ENCODE measurements at regions not wholly inside any gene's neighbourhood (a gene's known extent, or its start where the extent isn't known, plus 50 kb on each side); places are given as distances from the start of the nearest gene placed in this dataset.

- Mint-ChIP-seq H3K27me3 (ENCODE audit: insufficient read depth, unreplicated experiment) (no peaks in the 10 kb centered on the region), H3K4me1 (ENCODE audit: insufficient read depth, unreplicated experiment) (no peaks in the 10 kb centered on the region), H3K36me3 (ENCODE audit: insufficient read depth, unreplicated experiment) (no peaks in the 10 kb centered on the region), H3K27ac (ENCODE audit: low read depth, unreplicated experiment) (no peak overlapping the region), H3K9me3 (ENCODE audit: unreplicated experiment) (peaks cover 6% of the 10 kb centered on the region), H3K4me3 (ENCODE audit: unreplicated experiment) (no peak overlapping the region)
- BruUV-seq (replicated peaks), result no TSS peak
- CTCF ChIA-PET, result interaction anchor here (0.6 kb wide), 1 partner anchor 67 kb away, joined by 4 read pairs; no protein-coding TSS in a partner anchor
- DNase-seq (ENCODE audit: unreplicated experiment), result no peak
- intact Hi-C loops (cut with micrococcal nuclease), result no loop called here
- TF ChIP-seq CTCF (IDR thresholded peaks at IDR 0.05; ENCODE audit: unreplicated experiment), result no peak
- POLR2A ChIA-PET, result no interaction called here
Measured at GRCh38 chrX:122790376-122791095, 393.5 kb upstream of the GRIA3 start.

GRCh38 chrX:122813876-122814275 is 370.2 kb upstream of the GRIA3 start:
- intact Hi-C loops (cut with micrococcal nuclease), result no loop called here
- ChIA-PET CTCF (no interaction called here), POLR2A (no interaction called here)
- H3K4me1 Mint-ChIP-seq (ENCODE audit: insufficient read depth, unreplicated experiment), result no peaks in the 10 kb centered on the region
- BruUV-seq (replicated peaks), result no TSS peak
- TF ChIP-seq CTCF (IDR thresholded peaks at IDR 0.05; ENCODE audit: unreplicated experiment), result no peak
- DNase-seq (ENCODE audit: unreplicated experiment), result no peak
- H3K36me3 Mint-ChIP-seq (ENCODE audit: insufficient read depth, unreplicated experiment), result no peaks in the 10 kb centered on the region
- H3K27me3 Mint-ChIP-seq (ENCODE audit: insufficient read depth, unreplicated experiment), result no peaks in the 10 kb centered on the region
- no peak overlapping the region for H3K4me3 Mint-ChIP-seq (ENCODE audit: unreplicated experiment)
- no peak overlapping the region for H3K27ac Mint-ChIP-seq (ENCODE audit: low read depth, unreplicated experiment)
- peaks cover 10% of the 10 kb centered on the region for H3K9me3 Mint-ChIP-seq (ENCODE audit: unreplicated experiment)

- ChIA-PET CTCF (no interaction called here), POLR2A (no interaction called here)
- H3K27ac Mint-ChIP-seq (ENCODE audit: low read depth, unreplicated experiment), result no peak overlapping the region
- TF ChIP-seq CTCF (IDR thresholded peaks at IDR 0.05; ENCODE audit: unreplicated experiment), result no peak
- H3K27me3 Mint-ChIP-seq (ENCODE audit: insufficient read depth, unreplicated experiment), result no peaks in the 10 kb centered on the region
- no TSS peak for BruUV-seq (replicated peaks)
- DNase-seq (ENCODE audit: unreplicated experiment), result no peak
- H3K4me3 Mint-ChIP-seq (ENCODE audit: unreplicated experiment), result no peak overlapping the region
- no peaks in the 10 kb centered on the region for H3K4me1 Mint-ChIP-seq (ENCODE audit: insufficient read depth, unreplicated experiment)
- peaks cover 21% of the 10 kb centered on the region for H3K9me3 Mint-ChIP-seq (ENCODE audit: unreplicated experiment)
- intact Hi-C loops (cut with micrococcal nuclease), result no loop called here
- H3K36me3 Mint-ChIP-seq (ENCODE audit: insufficient read depth, unreplicated experiment), result no peaks in the 10 kb centered on the region
Measured at GRCh38 chrX:122816288-122816687, 367.8 kb upstream of the GRIA3 start.

- H3K36me3 Mint-ChIP-seq (ENCODE audit: insufficient read depth, unreplicated experiment), result no peaks in the 10 kb centered on the region
- ChIA-PET CTCF (interaction anchor here (0.6 kb wide), 1 partner anchor 340 kb away, joined by 4 read pairs; no protein-coding TSS in a partner anchor), POLR2A (no interaction called here)
Measured at GRCh38 chrX:122817321-122817955, 366.6 kb upstream of the GRIA3 start.

More at GRCh38 chrX:122817321-122817955, 366.6 kb upstream of the GRIA3 start:
- Mint-ChIP-seq H3K4me1 (ENCODE audit: insufficient read depth, unreplicated experiment) (no peaks in the 10 kb centered on the region), H3K4me3 (ENCODE audit: unreplicated experiment) (no peak overlapping the region), H3K9me3 (ENCODE audit: unreplicated experiment) (peaks cover 30% of the 10 kb centered on the region), H3K27ac (ENCODE audit: low read depth, unreplicated experiment) (no peak overlapping the region), H3K27me3 (ENCODE audit: insufficient read depth, unreplicated experiment) (no peaks in the 10 kb centered on the region)
- intact Hi-C loops (cut with micrococcal nuclease), result no loop called here
- no peak for DNase-seq (ENCODE audit: unreplicated experiment)
- no TSS peak for BruUV-seq (replicated peaks)
- no peak for TF ChIP-seq CTCF (IDR thresholded peaks at IDR 0.05; ENCODE audit: unreplicated experiment)
